UCSD-AML1 (cell line): ENCODE measurements at regions not wholly inside any gene's neighbourhood (a gene's known extent, or its start where the extent isn't known, plus 50 kb on each side); places are given as distances from the start of the nearest gene placed in this dataset.
"Not testable (repeated sequence)": the region's sequence is repeated elsewhere in the genome, so short reads cannot be mapped to it uniquely, and the experiment has no call there.

Experiments
- DNase-seq: peaks from one replicate; lab custom pipeline; 2025; ENCODE audit not compliant: unreplicated experiment; lab: John Stamatoyannopoulos, UW

- no peak for DNase-seq
Measured at GRCh38 chr6:156689656-156690055, 87.5 kb upstream of the ARID1B start.

- DNase-seq = no peak
Measured at GRCh38 chr6:156688620-156688971, 88.6 kb upstream of the ARID1B start.

- no peak for DNase-seq
Measured at GRCh38 chr6:156687789-156688619, 89.2 kb upstream of the ARID1B start.

- peak; percentile 87 for DNase-seq
Measured at GRCh38 chr6:156686995-156687788, 90.0 kb upstream of the ARID1B start.

- DNase-seq = no peak
Measured at GRCh38 chr6:156686301-156686994, 90.7 kb upstream of the ARID1B start.

- no peak for DNase-seq
Measured at GRCh38 chr6:156685823-156686222, 91.4 kb upstream of the ARID1B start.

- no peak for DNase-seq
Measured at GRCh38 chr6:156683821-156684220, 93.4 kb upstream of the ARID1B start.

GRCh38 chr6:156676721-156677120, 100.5 kb upstream of the ARID1B start:
- no peak for DNase-seq

GRCh38 chr6:156674197-156674596, 103.0 kb upstream of the ARID1B start:
- DNase-seq = no peak

GRCh38 chr6:156670097-156670496, 107.1 kb upstream of the ARID1B start:
- not testable (repeated sequence) for DNase-seq

GRCh38 chr6:156662025-156662445, 115.1 kb upstream of the ARID1B start:
- peak; percentile 81 for DNase-seq

GRCh38 chr6:156660389-156660788, 116.8 kb upstream of the ARID1B start:
- DNase-seq = no peak

- DNase-seq = no peak
Measured at GRCh38 chr6:156659822-156660198, 117.4 kb upstream of the ARID1B start.

GRCh38 chr6:156658966-156659821, 118.0 kb upstream of the ARID1B start:
- no peak for DNase-seq

GRCh38 chr6:156658186-156658965, 118.8 kb upstream of the ARID1B start:
- no peak for DNase-seq

- no peak for DNase-seq
Measured at GRCh38 chr6:156657296-156657695, 119.9 kb upstream of the ARID1B start.

- DNase-seq = no peak
Measured at GRCh38 chr6:156654919-156655918, 122.0 kb upstream of the ARID1B start.

- DNase-seq = no peak
Measured at GRCh38 chr6:156652231-156652750, 124.9 kb upstream of the ARID1B start.

- no peak for DNase-seq
Measured at GRCh38 chr6:156651486-156651885, 125.7 kb upstream of the ARID1B start.
